GM23248 (cell line): ENCODE measurements at regions not wholly inside any gene's neighbourhood (a gene's known extent, or its start where the extent isn't known, plus 50 kb on each side); places are given as distances from the start of the nearest gene placed in this dataset.

Experiments
- DNase-seq: peaks from one replicate; pipeline ENCODE4 v3.0.0-alpha.2; 2015
- H2AFZ ChIP-seq: fragments of 200-600 bp; sonication (generic); 2 replicates; pipeline ENCODE4 v1.6.1; 2016; ENCODE audit warnings: antibody characterized with exemption
- H3F3A ChIP-seq: fragments of 200-600 bp; sonication (generic); 2 replicates; pipeline ENCODE4 v1.6.1; 2016; ENCODE audit warnings: mild to moderate bottlenecking, antibody characterized with exemption, mixed run types; ENCODE audit not compliant: insufficient read depth
- H3K27ac ChIP-seq: fragments of 200-600 bp; sonication (generic); 2 replicates; pipeline ENCODE4 v1.5.1; 2016; ENCODE audit warnings: mild to moderate bottlenecking
- H3K27me3 ChIP-seq: fragments of 200-600 bp; sonication (generic); replicated peaks from 2 replicates; pipeline ENCODE4 v1.6.1; 2016; ENCODE audit warnings: mild to moderate bottlenecking; ENCODE audit not compliant: insufficient read depth
- H3K36me3 ChIP-seq: fragments of 200-600 bp; sonication (generic); 2 replicates; pipeline ENCODE4 v1.6.1; 2016; ENCODE audit warnings: low read depth, mild to moderate bottlenecking
- H3K4me1 ChIP-seq: fragments of 200-600 bp; sonication (generic); 2 replicates; pipeline ENCODE4 v1.6.1; 2016; ENCODE audit warnings: mild to moderate bottlenecking; ENCODE audit not compliant: insufficient read depth
- H3K4me2 ChIP-seq: fragments of 200-600 bp; sonication (generic); one replicate; pipeline ENCODE4 v1.6.1; 2016; ENCODE audit warnings: mild to moderate bottlenecking; ENCODE audit not compliant: unreplicated experiment
- H3K4me3 ChIP-seq: fragments of 200-600 bp; sonication (generic); 2 replicates; pipeline ENCODE4 v1.5.1; 2016; ENCODE audit warnings: mild to moderate bottlenecking
- H3K79me2 ChIP-seq: fragments of 200-600 bp; sonication (generic); 2 replicates; pipeline ENCODE4 v1.6.1; 2016; ENCODE audit warnings: mild to moderate bottlenecking; ENCODE audit not compliant: insufficient read depth
- H3K9ac ChIP-seq: fragments of 200-600 bp; sonication (generic); 2 replicates; pipeline ENCODE4 v1.6.1; 2016; ENCODE audit warnings: mild to moderate bottlenecking
- H3K9me2 ChIP-seq: fragments of 200-600 bp; sonication (generic); 2 replicates; pipeline ENCODE4 v1.6.1; 2016; ENCODE audit warnings: mixed run types, mild to moderate bottlenecking, moderate library complexity; ENCODE audit not compliant: insufficient read depth
- H3K9me3 ChIP-seq: fragments of 200-600 bp; sonication (generic); one replicate; pipeline ENCODE4 v1.6.1; 2017; ENCODE audit warnings: low read depth
- H4K20me1 ChIP-seq: fragments of 200-600 bp; sonication (generic); 2 replicates; pipeline ENCODE4 v1.6.0; 2016; ENCODE audit not compliant: insufficient read depth
- EZH2 ChIP-seq: fragments of 200-600 bp; sonication (generic); IDR thresholded peaks from 2 replicates; pipeline ENCODE4 v1.6.1; 2018; ENCODE audit warnings: antibody characterized with exemption, mild to moderate bottlenecking; ENCODE audit not compliant: insufficient read depth, poor library complexity, severe bottlenecking
- EZH2phosphoT487 ChIP-seq: fragments of 200-600 bp; sonication (generic); IDR thresholded peaks from 2 replicates; pipeline ENCODE4 v1.6.1; 2018; ENCODE audit warnings: antibody characterized with exemption, moderate library complexity, mild to moderate bottlenecking, low read depth; ENCODE audit not compliant: insufficient read depth
- WGBS, 2 experiments: methylation state at CpG; one replicate each; pipeline ENCODE4 v1.1.6; 2015 to 2017; ENCODE audit warnings: low lambda C conversion rate in 2 of 2, low coverage in 1 of 2; ENCODE audit errors: missing lambda C conversion rate in 2 of 2; 5-methylcytosine and 5-hydroxymethylcytosine counted together
- in situ Hi-C: fragments of 300-500 bp; cut with MboI; formaldehyde crosslinking; loops from 2 replicates; pipeline ENCODE4 v1.15.0; 2020

DNA sequence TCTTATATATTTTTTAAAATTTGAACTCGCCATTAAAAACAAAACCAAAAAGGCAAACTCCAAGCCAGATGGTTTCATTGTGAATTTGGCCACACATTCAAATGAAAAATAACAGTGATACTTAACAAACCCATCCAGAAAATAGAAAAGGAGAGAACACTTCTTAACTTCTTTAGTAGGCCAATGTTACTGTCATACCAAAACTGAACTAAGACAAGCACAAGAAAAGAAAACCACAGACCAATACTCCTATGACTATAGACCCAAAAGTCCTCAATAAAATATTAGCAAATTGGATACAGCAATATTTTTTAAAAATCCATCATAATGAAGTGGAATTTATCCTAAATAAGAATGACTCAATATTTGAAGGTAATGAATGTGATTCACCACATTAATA, 73.5 kb upstream of the ALDH1A3 start:
- in situ Hi-C loops: no loop called here
- DNase-seq: no peak
- TF ChIP-seq EZH2phosphoT487 (no peak), EZH2 (no peak)
- Histone ChIP-seq H3K4me3 (no peak overlapping the region), H3K9ac (no peak overlapping the region), H3K79me2 (no peaks in the 10 kb centered on the region), H3K36me3 (no peaks in the 10 kb centered on the region), H3K27ac (no peak overlapping the region), H3K4me2 (no peak overlapping the region), H3K27me3 (no peaks in the 10 kb centered on the region), H3K9me2 (no peaks in the 10 kb centered on the region), H3F3A (peaks cover 10% of the 10 kb centered on the region; the same call in 1 of the 2 replicates), H2AFZ (no peak overlapping the region), H3K4me1 (peaks cover 9% of the 10 kb centered on the region; the same call in 1 of the 2 replicates), H3K9me3 (no peaks in the 10 kb centered on the region), H4K20me1 (no peaks in the 10 kb centered on the region)
- 87 to 90% methylated on average over 1 of the region's 1 CpG for WGBS, 2 experiments

DNA sequence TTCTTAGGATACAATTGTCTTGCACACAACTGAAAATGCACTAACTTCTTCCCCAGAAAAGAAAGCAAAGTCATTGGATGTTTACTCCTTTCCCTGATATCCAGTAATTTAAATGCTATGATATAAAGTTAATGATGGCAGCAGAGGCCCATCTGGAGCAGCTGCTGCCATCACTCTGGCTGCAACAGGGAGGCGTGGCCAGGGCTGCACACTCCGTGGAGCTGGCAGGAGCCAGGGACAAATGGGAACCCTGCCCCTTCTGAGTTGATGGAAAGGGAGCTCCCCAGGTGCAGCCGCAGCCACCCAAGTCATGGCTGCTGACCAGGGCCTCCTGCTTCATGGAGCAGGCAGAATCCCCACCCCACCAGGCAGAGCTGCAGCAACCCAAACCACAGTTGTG, 72.6 kb upstream of the ALDH1A3 start:
- Histone ChIP-seq H3K9ac (no peak overlapping the region), H3K27ac (no peak overlapping the region), H3K79me2 (no peaks in the 10 kb centered on the region), H4K20me1 (no peaks in the 10 kb centered on the region), H3K4me3 (no peak overlapping the region), H3K9me3 (no peaks in the 10 kb centered on the region), H2AFZ (no peak overlapping the region), H3K4me2 (no peak overlapping the region), H3K9me2 (no peaks in the 10 kb centered on the region), H3K4me1 (peaks cover 9% of the 10 kb centered on the region; the same call in 1 of the 2 replicates), H3K27me3 (no peaks in the 10 kb centered on the region), H3K36me3 (no peaks in the 10 kb centered on the region), H3F3A (peaks cover 10% of the 10 kb centered on the region; the same call in 1 of the 2 replicates)
- TF ChIP-seq EZH2phosphoT487: no peak
- TF ChIP-seq EZH2: no peak
- in situ Hi-C loops: no loop called here
- WGBS, 2 experiments: 66 to 67% methylated on average over 3 of the region's 3 CpGs
- DNase-seq: no peak

DNA sequence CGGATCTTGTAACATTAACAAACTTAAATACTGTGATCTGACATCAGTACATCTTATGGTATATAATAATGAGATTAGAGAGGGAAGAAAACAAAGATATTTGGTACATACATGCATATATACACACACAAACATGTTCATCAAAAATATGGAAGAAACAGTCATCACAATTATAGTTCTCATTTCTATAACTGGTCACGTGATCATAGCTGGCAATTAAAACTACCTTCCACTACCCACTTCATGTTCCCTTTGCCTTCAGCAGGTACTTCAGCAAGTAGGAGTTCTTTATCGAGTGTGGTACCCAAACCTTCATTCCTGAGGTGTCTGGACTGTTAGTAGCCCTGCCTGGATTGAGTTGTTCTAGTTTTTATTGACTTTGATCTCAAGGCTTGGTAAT, 70.9 kb upstream of the ALDH1A3 start:
- H3K79me2 ChIP-seq: no peaks in the 10 kb centered on the region
- H3K36me3 ChIP-seq: no peaks in the 10 kb centered on the region
- in situ Hi-C loops: no loop called here
- H3K4me2 ChIP-seq: no peak overlapping the region
- no peaks in the 10 kb centered on the region for H3K9me3 ChIP-seq
- peaks cover 9% of the 10 kb centered on the region; the same call in 1 of the 2 replicates for H3K4me1 ChIP-seq
- H3K27me3 ChIP-seq: no peaks in the 10 kb centered on the region
- 89 to 90% methylated on average over 3 of the region's 3 CpGs for whole genome bisulfite sequencing, 2 experiments
- no peak overlapping the region for H3K9ac ChIP-seq
- H2AFZ ChIP-seq: no peak overlapping the region
- no peak for DNase-seq
- H3K27ac ChIP-seq: no peak overlapping the region
- no peak overlapping the region for H3K4me3 ChIP-seq
- peaks cover 10% of the 10 kb centered on the region; the same call in 1 of the 2 replicates for H3F3A ChIP-seq
- no peaks in the 10 kb centered on the region; the same call in 1 of the 2 replicates for H3K9me2 ChIP-seq
- TF ChIP-seq EZH2phosphoT487 (no peak), EZH2 (no peak)
- no peaks in the 10 kb centered on the region for H4K20me1 ChIP-seq

DNA sequence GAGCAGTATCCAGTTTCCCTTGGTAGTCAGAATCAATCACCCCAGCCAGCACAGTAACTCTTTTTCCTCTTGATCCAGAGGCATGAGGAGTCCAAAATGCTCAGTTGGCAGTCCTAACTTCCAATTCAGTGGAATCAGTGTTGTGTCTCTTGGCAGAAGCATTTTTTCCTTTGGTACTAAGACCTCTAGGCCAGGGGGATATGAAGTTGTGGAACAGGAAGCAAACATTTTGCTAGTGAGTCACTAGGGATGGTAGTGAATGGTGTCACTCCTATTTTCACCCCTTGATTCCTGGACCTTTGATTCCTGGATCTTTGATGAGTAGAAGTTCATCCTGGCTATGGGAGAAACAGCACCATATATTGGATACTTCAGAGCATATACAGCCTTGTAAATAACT, 70.5 kb upstream of the ALDH1A3 start:
- Histone ChIP-seq H3K9me2 (no peaks in the 10 kb centered on the region; the same call in 1 of the 2 replicates), H3K4me3 (no peak overlapping the region), H3K36me3 (no peaks in the 10 kb centered on the region), H3K27me3 (no peaks in the 10 kb centered on the region), H3K9ac (no peak overlapping the region), H3K4me2 (no peak overlapping the region), H3K79me2 (no peaks in the 10 kb centered on the region), H3K9me3 (no peaks in the 10 kb centered on the region), H3F3A (peaks cover 10% of the 10 kb centered on the region; the same call in 1 of the 2 replicates), H2AFZ (no peak overlapping the region), H4K20me1 (no peaks in the 10 kb centered on the region), H3K4me1 (peaks cover 9% of the 10 kb centered on the region; the same call in 1 of the 2 replicates), H3K27ac (no peak overlapping the region)
- DNase-seq: peak; percentile 16
- no peak for TF ChIP-seq EZH2
- in situ Hi-C loops: no loop called here

DNA sequence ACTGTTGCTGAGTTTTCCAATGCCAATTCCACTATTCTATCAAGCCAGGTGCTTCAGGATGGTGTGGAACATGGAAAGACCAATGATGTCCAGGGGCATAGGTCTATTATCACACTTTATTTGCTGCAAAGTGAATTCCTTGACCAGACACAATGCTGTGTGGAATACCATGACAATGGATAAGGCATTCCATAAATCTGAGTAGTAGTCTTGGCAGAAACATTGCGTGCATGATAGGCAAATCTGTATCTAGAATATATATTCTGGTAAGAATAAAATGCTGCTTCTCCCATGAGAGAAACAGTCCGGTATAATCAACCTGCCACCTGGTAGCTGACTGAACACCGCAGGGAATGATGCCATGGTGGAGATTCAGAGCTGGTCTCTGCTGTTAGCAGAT, 70.0 kb upstream of the ALDH1A3 start:
- Histone ChIP-seq H3K4me3 (no peak overlapping the region), H3K27ac (no peak overlapping the region), H4K20me1 (no peaks in the 10 kb centered on the region), H3K9ac (no peak overlapping the region), H2AFZ (no peak overlapping the region), H3K4me2 (no peak overlapping the region), H3K9me3 (no peaks in the 10 kb centered on the region), H3K27me3 (no peaks in the 10 kb centered on the region), H3F3A (peaks cover 10% of the 10 kb centered on the region; the same call in 1 of the 2 replicates), H3K79me2 (no peaks in the 10 kb centered on the region), H3K36me3 (no peaks in the 10 kb centered on the region), H3K9me2 (no peaks in the 10 kb centered on the region; the same call in 1 of the 2 replicates), H3K4me1 (peaks cover 9% of the 10 kb centered on the region; the same call in 1 of the 2 replicates)
- in situ Hi-C loops: no loop called here
- no peak for DNase-seq
- 94 to 97% methylated on average over 3 of the region's 3 CpGs for WGBS, 2 experiments
- TF ChIP-seq EZH2phosphoT487: no peak
- no peak for TF ChIP-seq EZH2
